ENCODE measurements at regions not wholly inside any gene's neighbourhood (a gene's known extent, or its start where the extent isn't known, plus 50 kb on each side); places are given as distances from the start of the nearest gene placed in this dataset.
A peak's percentile ranks its signal among the peaks of the same experiment; 100 is the strongest.

- no peak overlapping the region for H3K14ac ChIP-seq (ENCODE audit: low read length)
- no peak overlapping the region for H4K8ac ChIP-seq (ENCODE audit: low read depth, low read length)
- no peak overlapping the region for H2BK120ac ChIP-seq (ENCODE audit: insufficient read depth, low read length, poor library complexity)
- no peaks in the 10 kb centered on the region for H3K36me3 ChIP-seq (ENCODE audit: control insufficient read depth in 1 of 2, insufficient read depth in 2 of 2, low read length in 2 of 2)
- no CpG with 5 or more reads among the region's 5 CpGs for WGBS (ENCODE audit: extremely low coverage, insufficient coverage, insufficient read length)
- H3K4me2 ChIP-seq (ENCODE audit: low read length): no peak overlapping the region
- no peak overlapping the region for H2AK5ac ChIP-seq (ENCODE audit: low read length)
- H3K4me1 ChIP-seq (ENCODE audit: control insufficient read depth in 1 of 2, insufficient read depth in 2 of 2, low read length in 2 of 2): no peaks in the 10 kb centered on the region
- H4K91ac ChIP-seq (ENCODE audit: low read depth, low read length): no peak overlapping the region
- no peaks in the 10 kb centered on the region for H3K79me2 ChIP-seq (ENCODE audit: control insufficient read depth, insufficient read depth, low read length, poor library complexity)
- H3K9me3 ChIP-seq (ENCODE audit: insufficient read depth, low read depth, low read length): no peaks in the 10 kb centered on the region
- no peaks in the 10 kb centered on the region for H3K27me3 ChIP-seq (ENCODE audit: insufficient read depth, low read length)
- no peak overlapping the region for H2BK5ac ChIP-seq (ENCODE audit: low read depth, low read length, poor library complexity)
- DNase-seq: peak; percentile 14 to 47
- H3K4ac ChIP-seq (ENCODE audit: low read depth, low read length): no peak overlapping the region
- H3K27ac ChIP-seq (ENCODE audit: low read depth, low read length): no peak overlapping the region
- no peak overlapping the region for H2AFZ ChIP-seq (ENCODE audit: insufficient read depth, low read length, poor library complexity)
- no peak overlapping the region for H3K9ac ChIP-seq (ENCODE audit: low read length)
- H3K23ac ChIP-seq (ENCODE audit: low read length): no peak overlapping the region
- no peak overlapping the region for H4K12ac ChIP-seq (ENCODE audit: low read depth, low read length)
- no peak overlapping the region for H3K18ac ChIP-seq (ENCODE audit: low read length)
- no peak overlapping the region for H3K4me3 ChIP-seq (ENCODE audit: low read depth, low read length)
- no peaks in the 10 kb centered on the region for H3K79me1 ChIP-seq (ENCODE audit: low read length)
- no peak overlapping the region for H2BK12ac ChIP-seq (ENCODE audit: low read length)
These were observed 90.7 kb downstream of the SCN11A start for GRCh38 chr3:38960953-38961622.

DNA sequence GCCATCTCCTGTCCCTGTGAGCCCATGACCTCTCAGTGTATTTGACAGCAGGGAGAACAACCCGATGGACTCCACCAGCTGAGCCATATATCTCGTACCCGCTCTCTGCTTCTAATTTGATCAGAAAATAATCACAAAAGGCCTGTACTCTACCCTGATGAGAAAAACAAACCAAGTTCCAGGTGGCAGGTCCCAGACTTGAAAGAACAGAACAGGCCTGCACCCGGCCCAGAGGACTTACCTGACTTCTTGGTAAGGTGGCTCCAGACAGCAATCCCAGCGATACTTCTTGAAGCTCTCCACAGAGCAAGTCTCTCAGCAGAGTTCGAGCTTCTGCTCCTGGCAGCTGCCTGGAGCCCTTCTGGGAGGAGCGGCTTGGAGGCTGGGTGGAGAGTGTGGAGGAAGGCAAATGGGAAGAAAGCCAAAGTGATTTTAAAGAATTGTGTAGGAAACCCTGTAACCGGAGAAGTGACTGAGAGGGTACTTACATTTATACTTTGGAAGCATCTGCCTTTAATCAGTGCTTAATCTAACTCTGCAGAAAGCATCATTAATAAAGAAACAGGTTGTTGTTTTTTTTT lies 91.6 kb downstream of the SCN11A start:
- H4K8ac ChIP-seq (ENCODE audit: low read depth, low read length): no peak overlapping the region
- no peak for DNase-seq
- no peaks in the 10 kb centered on the region for H3K79me1 ChIP-seq (ENCODE audit: low read length)
- H3K27me3 ChIP-seq (ENCODE audit: insufficient read depth, low read length): no peaks in the 10 kb centered on the region
- H3K36me3 ChIP-seq (ENCODE audit: control insufficient read depth in 1 of 2, insufficient read depth in 2 of 2, low read length in 2 of 2): no peaks in the 10 kb centered on the region
- H3K14ac ChIP-seq (ENCODE audit: low read length): no peak overlapping the region
- H3K23ac ChIP-seq (ENCODE audit: low read length): no peak overlapping the region
- H3K4me2 ChIP-seq (ENCODE audit: low read length): no peak overlapping the region
- H3K4me3 ChIP-seq (ENCODE audit: low read depth, low read length): no peak overlapping the region
- H3K27ac ChIP-seq (ENCODE audit: low read depth, low read length): no peak overlapping the region
- H2AFZ ChIP-seq (ENCODE audit: insufficient read depth, low read length, poor library complexity): no peak overlapping the region
- no peak overlapping the region for H2BK120ac ChIP-seq (ENCODE audit: insufficient read depth, low read length, poor library complexity)
- H2BK12ac ChIP-seq (ENCODE audit: low read length): no peak overlapping the region
- H3K4ac ChIP-seq (ENCODE audit: low read depth, low read length): no peak overlapping the region
- no peak overlapping the region for H4K91ac ChIP-seq (ENCODE audit: low read depth, low read length)
- no peak overlapping the region for H3K9ac ChIP-seq (ENCODE audit: low read length)
- H4K12ac ChIP-seq (ENCODE audit: low read depth, low read length): no peak overlapping the region
- no peaks in the 10 kb centered on the region for H3K9me3 ChIP-seq (ENCODE audit: insufficient read depth, low read depth, low read length)
- no peaks in the 10 kb centered on the region for H3K4me1 ChIP-seq (ENCODE audit: control insufficient read depth in 1 of 2, insufficient read depth in 2 of 2, low read length in 2 of 2)
- H2BK5ac ChIP-seq (ENCODE audit: low read depth, low read length, poor library complexity): no peak overlapping the region
- no peak overlapping the region for H3K18ac ChIP-seq (ENCODE audit: low read length)
- no peak overlapping the region for H2AK5ac ChIP-seq (ENCODE audit: low read length)
- no CpG with 5 or more reads among the region's 8 CpGs for WGBS (ENCODE audit: extremely low coverage, insufficient coverage, insufficient read length)
- no peaks in the 10 kb centered on the region for H3K79me2 ChIP-seq (ENCODE audit: control insufficient read depth, insufficient read depth, low read length, poor library complexity)

DNA sequence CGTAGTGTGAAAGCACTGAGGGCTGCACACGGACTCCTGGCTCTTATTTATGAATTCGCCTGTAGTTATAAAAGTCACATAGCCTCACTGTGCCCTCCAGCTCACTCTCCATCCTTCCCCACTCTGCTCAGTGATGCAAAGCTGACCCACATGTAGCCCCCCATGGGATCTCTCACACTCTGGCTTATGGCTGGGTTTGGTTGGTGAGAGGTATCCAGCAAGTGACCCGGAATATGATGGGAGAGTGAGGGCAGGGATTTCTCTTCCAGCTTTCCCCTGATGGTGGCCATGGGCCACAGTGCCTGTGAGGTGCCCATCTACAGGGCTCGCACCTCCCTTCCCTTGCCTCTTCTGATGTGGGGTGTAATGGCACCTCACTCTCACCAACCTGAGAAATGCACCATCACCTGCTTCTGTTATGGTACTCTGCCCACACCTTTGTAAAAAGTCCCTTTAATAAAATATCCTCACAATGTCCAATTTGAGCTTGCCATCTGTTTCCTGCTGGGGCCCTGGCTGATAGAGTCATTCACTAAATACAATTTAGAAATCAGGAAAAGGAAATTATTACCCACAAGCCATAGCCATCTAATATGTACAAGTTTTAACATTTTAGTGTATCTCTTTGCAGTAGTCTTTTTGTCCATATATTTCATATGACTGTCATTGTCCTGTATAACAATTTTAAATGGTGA lies 93.6 kb downstream of the SCN11A start:
- H3K14ac ChIP-seq (ENCODE audit: low read length): no peak overlapping the region
- no peak overlapping the region for H3K27ac ChIP-seq (ENCODE audit: low read depth, low read length)
- no peak overlapping the region for H4K91ac ChIP-seq (ENCODE audit: low read depth, low read length)
- H4K8ac ChIP-seq (ENCODE audit: low read depth, low read length): no peak overlapping the region
- H3K4me1 ChIP-seq (ENCODE audit: control insufficient read depth in 1 of 2, insufficient read depth in 2 of 2, low read length in 2 of 2): no peaks in the 10 kb centered on the region
- H2AK5ac ChIP-seq (ENCODE audit: low read length): no peak overlapping the region
- H4K12ac ChIP-seq (ENCODE audit: low read depth, low read length): no peak overlapping the region
- no peak overlapping the region for H3K9ac ChIP-seq (ENCODE audit: low read length)
- H2BK5ac ChIP-seq (ENCODE audit: low read depth, low read length, poor library complexity): no peak overlapping the region
- no peak overlapping the region for H3K4ac ChIP-seq (ENCODE audit: low read depth, low read length)
- no peak for DNase-seq
- H3K4me2 ChIP-seq (ENCODE audit: low read length): no peak overlapping the region
- H3K18ac ChIP-seq (ENCODE audit: low read length): no peak overlapping the region
- H3K36me3 ChIP-seq (ENCODE audit: control insufficient read depth in 1 of 2, insufficient read depth in 2 of 2, low read length in 2 of 2): no peaks in the 10 kb centered on the region
- no peaks in the 10 kb centered on the region for H3K79me2 ChIP-seq (ENCODE audit: control insufficient read depth, insufficient read depth, low read length, poor library complexity)
- H2BK120ac ChIP-seq (ENCODE audit: insufficient read depth, low read length, poor library complexity): no peak overlapping the region
- no peak overlapping the region for H2AFZ ChIP-seq (ENCODE audit: insufficient read depth, low read length, poor library complexity)
- H2BK12ac ChIP-seq (ENCODE audit: low read length): no peak overlapping the region
- no peak overlapping the region for H3K23ac ChIP-seq (ENCODE audit: low read length)
- H3K79me1 ChIP-seq (ENCODE audit: low read length): no peaks in the 10 kb centered on the region
- no CpG with 5 or more reads among the region's 5 CpGs for WGBS (ENCODE audit: extremely low coverage, insufficient coverage, insufficient read length)
- no peaks in the 10 kb centered on the region for H3K27me3 ChIP-seq (ENCODE audit: insufficient read depth, low read length)
- H3K4me3 ChIP-seq (ENCODE audit: low read depth, low read length): no peak overlapping the region
- H3K9me3 ChIP-seq (ENCODE audit: insufficient read depth, low read depth, low read length): no peaks in the 10 kb centered on the region

- no peak overlapping the region for H3K18ac ChIP-seq (ENCODE audit: low read length)
- H3K23ac ChIP-seq (ENCODE audit: low read length): no peak overlapping the region
- no CpG with 5 or more reads among the region's 6 CpGs for WGBS (ENCODE audit: extremely low coverage, insufficient coverage, insufficient read length)
These were observed 94.4 kb downstream of the SCN11A start for GRCh38 chr3:38957296-38957695.

More at GRCh38 chr3:38957296-38957695, 94.4 kb downstream of the SCN11A start:
- no peak overlapping the region for H3K4ac ChIP-seq (ENCODE audit: low read depth, low read length)
- no peak overlapping the region for H3K27ac ChIP-seq (ENCODE audit: low read depth, low read length)
- no peak overlapping the region for H2AFZ ChIP-seq (ENCODE audit: insufficient read depth, low read length, poor library complexity)
- no peak overlapping the region for H4K8ac ChIP-seq (ENCODE audit: low read depth, low read length)
- no peak overlapping the region for H2AK5ac ChIP-seq (ENCODE audit: low read length)
- no peak overlapping the region for H3K9ac ChIP-seq (ENCODE audit: low read length)
- no peak overlapping the region for H3K14ac ChIP-seq (ENCODE audit: low read length)
- peak; percentile 88 to 89 for DNase-seq
- H3K27me3 ChIP-seq (ENCODE audit: insufficient read depth, low read length): no peaks in the 10 kb centered on the region
- no peaks in the 10 kb centered on the region for H3K9me3 ChIP-seq (ENCODE audit: insufficient read depth, low read depth, low read length)
- no peaks in the 10 kb centered on the region for H3K36me3 ChIP-seq (ENCODE audit: control insufficient read depth in 1 of 2, insufficient read depth in 2 of 2, low read length in 2 of 2)
- H3K4me3 ChIP-seq (ENCODE audit: low read depth, low read length): no peak overlapping the region
- H3K79me1 ChIP-seq (ENCODE audit: low read length): no peaks in the 10 kb centered on the region
- H4K12ac ChIP-seq (ENCODE audit: low read depth, low read length): no peak overlapping the region
- no peak overlapping the region for H2BK120ac ChIP-seq (ENCODE audit: insufficient read depth, low read length, poor library complexity)
- H3K4me1 ChIP-seq (ENCODE audit: control insufficient read depth in 1 of 2, insufficient read depth in 2 of 2, low read length in 2 of 2): no peaks in the 10 kb centered on the region
- no peak overlapping the region for H3K4me2 ChIP-seq (ENCODE audit: low read length)
- no peak overlapping the region for H4K91ac ChIP-seq (ENCODE audit: low read depth, low read length)
- no peaks in the 10 kb centered on the region for H3K79me2 ChIP-seq (ENCODE audit: control insufficient read depth, insufficient read depth, low read length, poor library complexity)
- H2BK5ac ChIP-seq (ENCODE audit: low read depth, low read length, poor library complexity): no peak overlapping the region
- H2BK12ac ChIP-seq (ENCODE audit: low read length): no peak overlapping the region

All from trophoblast cell (in vitro differentiated cells and primary cell).